VCaP (cell line): ENCODE measurements at regions not wholly inside any gene's neighbourhood (a gene's known extent, or its start where the extent isn't known, plus 50 kb on each side); places are given as distances from the start of the nearest gene placed in this dataset.

Experiments used
- H3K27ac ChIP-seq: fragments of 450-650 bp; 2 replicates; pipeline ENCODE4 v1.5.1; 2017
- CTCF ChIP-seq: fragments of 450-650 bp; conservative IDR thresholded peaks from 2 replicates; pipeline ENCODE4 v1.5.1; 2017; ENCODE audit warnings: mild to moderate bottlenecking, moderate library complexity

GRCh38 chr15:95684693-95685115 is 645.8 kb upstream of the NR2F2 start:
- H3K27ac ChIP-seq = no peak overlapping the region
- no peak for TF ChIP-seq CTCF

GRCh38 chr15:95687061-95687460 is 643.4 kb upstream of the NR2F2 start:
- TF ChIP-seq CTCF = no peak
- H3K27ac ChIP-seq = no peak overlapping the region

DNA sequence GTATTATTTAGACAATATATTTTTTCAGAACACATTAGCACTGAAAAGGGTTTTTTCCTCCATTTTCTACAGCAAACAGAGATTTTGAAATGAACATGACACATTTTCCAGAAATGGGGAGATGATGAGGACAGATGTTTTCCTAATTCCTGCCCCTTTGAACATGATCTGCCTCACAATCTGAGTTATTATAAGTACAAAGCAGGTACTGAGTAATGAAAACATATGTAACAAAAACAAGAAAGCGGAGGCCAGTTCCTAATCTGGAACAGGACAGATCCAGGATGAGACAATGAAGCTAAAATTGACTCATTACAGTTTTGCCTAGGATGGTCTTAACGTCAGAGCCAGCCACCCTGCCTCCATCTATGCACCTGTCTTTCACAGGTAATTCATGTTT is 642.8 kb upstream of the NR2F2 start:
- no peak for TF ChIP-seq CTCF
- H3K27ac ChIP-seq = no peak overlapping the region

- TF ChIP-seq CTCF = no peak
- H3K27ac ChIP-seq = no peak overlapping the region
These were observed 639.7 kb upstream of the NR2F2 start for GRCh38 chr15:95690631-95691340.

GRCh38 chr15:95693917-95694316 is 636.6 kb upstream of the NR2F2 start:
- H3K27ac ChIP-seq = no peak overlapping the region
- no peak for TF ChIP-seq CTCF

DNA sequence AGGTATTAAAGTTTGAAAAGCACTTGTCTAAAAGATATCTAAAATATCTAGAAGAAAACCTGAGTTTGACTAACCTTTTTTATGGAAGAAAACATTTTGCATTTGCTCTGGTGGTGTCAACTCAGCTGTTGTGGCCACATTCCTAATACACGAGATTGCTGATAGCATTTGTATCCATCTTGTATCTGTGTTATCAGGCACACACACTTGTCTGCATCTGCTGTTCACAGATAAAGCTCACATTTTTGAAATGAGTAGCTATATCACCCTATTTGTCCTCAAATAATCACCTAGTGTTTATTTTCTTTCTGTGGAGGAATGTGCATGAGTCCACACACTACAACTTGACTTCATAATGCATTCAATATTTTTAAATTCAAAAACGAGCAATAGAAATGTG is 632.3 kb upstream of the NR2F2 start:
- TF ChIP-seq CTCF = no peak
- H3K27ac ChIP-seq = no peak overlapping the region

GRCh38 chr15:95698951-95699350 is 631.5 kb upstream of the NR2F2 start:
- no peak for TF ChIP-seq CTCF
- H3K27ac ChIP-seq = no peak overlapping the region
